ENCODE measurements at regions not wholly inside any gene's neighbourhood (a gene's known extent, or its start where the extent isn't known, plus 50 kb on each side); places are given as distances from the start of the nearest gene placed in this dataset.

GRCh38 chr5:100448111-100448528 lies 87.1 kb upstream of the FAM174A start:
- Mint-ChIP-seq H3K36me3 (ENCODE audit: low read depth) (no peaks in the 10 kb centered on the region), H3K4me3 (no peak overlapping the region), H3K27me3 (ENCODE audit: insufficient read depth) (no peaks in the 10 kb centered on the region), H3K4me1 (no peaks in the 10 kb centered on the region), H3K27ac (no peak overlapping the region), H3K9me3 (no peaks in the 10 kb centered on the region)
- no peak overlapping the region for H3K27ac ChIP-seq (ENCODE audit: low read depth, low read length)
- H3K4me1 ChIP-seq (ENCODE audit: control insufficient read depth, insufficient read depth, low read length) = no peaks in the 10 kb centered on the region
- H3K9ac ChIP-seq (ENCODE audit: extremely low read depth, low read length, poor library complexity, severe bottlenecking) = no peak overlapping the region
- no peaks in the 10 kb centered on the region for H3K36me3 ChIP-seq (ENCODE audit: control insufficient read depth, insufficient read depth, low read length)
- WGBS, 2 experiments (ENCODE audit: insufficient coverage in 1 of 2, insufficient read length in 1 of 2) = 100% methylated on average over 1 of the region's 3 CpGs; no CpG with 5 or more reads in 1 of the 2 experiments
- H3K4me3 ChIP-seq (ENCODE audit: low read length) = no peak overlapping the region
- no peak for DNase-seq
- no peaks in the 10 kb centered on the region for H3K27me3 ChIP-seq (ENCODE audit: control insufficient read depth, insufficient read depth, low read length, poor library complexity, severe bottlenecking)
- H3K9me3 ChIP-seq (ENCODE audit: control insufficient read depth, low read length) = no peaks in the 10 kb centered on the region
- no peak for TF ChIP-seq CTCF (conservative IDR thresholded peaks at IDR 0.05)

GRCh38 chr5:100446879-100447430 lies 88.2 kb upstream of the FAM174A start:
- Histone ChIP-seq H3K27me3 (ENCODE audit: control insufficient read depth, insufficient read depth, low read length, poor library complexity, severe bottlenecking) (no peaks in the 10 kb centered on the region), H3K4me1 (ENCODE audit: control insufficient read depth, insufficient read depth, low read length) (no peaks in the 10 kb centered on the region), H3K9ac (ENCODE audit: extremely low read depth, low read length, poor library complexity, severe bottlenecking) (no peak overlapping the region), H3K9me3 (ENCODE audit: control insufficient read depth, low read length) (no peaks in the 10 kb centered on the region), H3K4me3 (ENCODE audit: low read length) (no peak overlapping the region), H3K27ac (ENCODE audit: low read depth, low read length) (no peak overlapping the region), H3K36me3 (ENCODE audit: control insufficient read depth, insufficient read depth, low read length) (no peaks in the 10 kb centered on the region)
- H3K4me3 Mint-ChIP-seq = no peak overlapping the region
- H3K27me3 Mint-ChIP-seq (ENCODE audit: insufficient read depth) = no peaks in the 10 kb centered on the region
- 71% methylated on average over 2 of the region's 2 CpGs; no CpG with 5 or more reads in 1 of the 2 experiments for WGBS, 2 experiments (ENCODE audit: insufficient coverage in 1 of 2, insufficient read length in 1 of 2)
- H3K27ac Mint-ChIP-seq = no peak overlapping the region
- no peak for DNase-seq
- no peak for TF ChIP-seq CTCF (conservative IDR thresholded peaks at IDR 0.05)
- no peaks in the 10 kb centered on the region for H3K36me3 Mint-ChIP-seq (ENCODE audit: low read depth)
- no peaks in the 10 kb centered on the region for H3K9me3 Mint-ChIP-seq
- H3K4me1 Mint-ChIP-seq = no peaks in the 10 kb centered on the region

GRCh38 chr5:100444961-100445360 lies 90.2 kb upstream of the FAM174A start:
- H3K27me3 Mint-ChIP-seq (ENCODE audit: insufficient read depth) = no peaks in the 10 kb centered on the region
- Histone ChIP-seq H3K27ac (ENCODE audit: low read depth, low read length) (no peak overlapping the region), H3K4me3 (ENCODE audit: low read length) (no peak overlapping the region), H3K9me3 (ENCODE audit: control insufficient read depth, low read length) (no peaks in the 10 kb centered on the region), H3K4me1 (ENCODE audit: control insufficient read depth, insufficient read depth, low read length) (no peaks in the 10 kb centered on the region), H3K9ac (ENCODE audit: extremely low read depth, low read length, poor library complexity, severe bottlenecking) (no peak overlapping the region), H3K27me3 (ENCODE audit: control insufficient read depth, insufficient read depth, low read length, poor library complexity, severe bottlenecking) (no peaks in the 10 kb centered on the region), H3K36me3 (ENCODE audit: control insufficient read depth, insufficient read depth, low read length) (no peaks in the 10 kb centered on the region)
- H3K4me1 Mint-ChIP-seq = no peaks in the 10 kb centered on the region
- TF ChIP-seq CTCF (conservative IDR thresholded peaks at IDR 0.05) = no peak
- WGBS, 2 experiments (ENCODE audit: insufficient coverage in 1 of 2, insufficient read length in 1 of 2) = 81 to 90% methylated on average over 3 of the region's 3 CpGs
- no peaks in the 10 kb centered on the region for H3K9me3 Mint-ChIP-seq
- H3K27ac Mint-ChIP-seq = no peak overlapping the region
- no peaks in the 10 kb centered on the region for H3K36me3 Mint-ChIP-seq (ENCODE audit: low read depth)
- no peak for DNase-seq
- H3K4me3 Mint-ChIP-seq = no peak overlapping the region

All from endodermal cell (in vitro differentiated cells).